GM21423 (cell line): ENCODE measurements at regions not wholly inside any gene's neighbourhood (a gene's known extent, or its start where the extent isn't known, plus 50 kb on each side); places are given as distances from the start of the nearest gene placed in this dataset.

ENCODE experiments used
- ATAC-seq: cut with Tn5 transposase; IDR thresholded peaks from one replicate; pipeline ENCODE4 v1.9.1; 2021; ENCODE audit warnings: mild to moderate bottlenecking, moderate library complexity; ENCODE audit not compliant: unreplicated experiment

- no peak for ATAC-seq
Measured at GRCh38 chr1:69291541-69291940, 276.2 kb upstream of the LRRC7 start.

GRCh38 chr1:69292833-69293232 is 274.9 kb upstream of the LRRC7 start:
- no peak for ATAC-seq

- no peak for ATAC-seq
Measured at GRCh38 chr1:69294171-69294570, 273.6 kb upstream of the LRRC7 start.

GRCh38 chr1:69295265-69295664 is 272.5 kb upstream of the LRRC7 start:
- no peak for ATAC-seq

GRCh38 chr1:69305621-69306020 is 262.1 kb upstream of the LRRC7 start:
- ATAC-seq: no peak

GRCh38 chr1:69312055-69312732 is 255.5 kb upstream of the LRRC7 start:
- ATAC-seq: no peak

- ATAC-seq: no peak
Measured at GRCh38 chr1:69313118-69313517, 254.6 kb upstream of the LRRC7 start.

GRCh38 chr1:69315416-69315815 is 252.3 kb upstream of the LRRC7 start:
- no peak for ATAC-seq

- ATAC-seq: no peak
Measured at GRCh38 chr1:69315823-69316222, 251.9 kb upstream of the LRRC7 start.

GRCh38 chr1:69319287-69319686 is 248.4 kb upstream of the LRRC7 start:
- no peak for ATAC-seq

GRCh38 chr1:69320757-69321211 is 246.9 kb upstream of the LRRC7 start:
- peak; percentile 67 for ATAC-seq

GRCh38 chr1:69321311-69321710 is 246.4 kb upstream of the LRRC7 start:
- no peak for ATAC-seq

GRCh38 chr1:69328186-69328585 is 239.5 kb upstream of the LRRC7 start:
- no peak for ATAC-seq

- no peak for ATAC-seq
Measured at GRCh38 chr1:69363236-69363635, 204.5 kb upstream of the LRRC7 start.

GRCh38 chr1:69373520-69373919 is 194.2 kb upstream of the LRRC7 start:
- no peak for ATAC-seq

GRCh38 chr1:69376408-69376807 is 191.3 kb upstream of the LRRC7 start:
- ATAC-seq: no peak

- no peak for ATAC-seq
Measured at GRCh38 chr1:69377507-69377906, 190.2 kb upstream of the LRRC7 start.

GRCh38 chr1:69388044-69388443 is 179.7 kb upstream of the LRRC7 start:
- ATAC-seq: no peak

GRCh38 chr1:69400128-69400527 is 167.6 kb upstream of the LRRC7 start:
- no peak for ATAC-seq

- no peak for ATAC-seq
Measured at GRCh38 chr1:69401879-69402278, 165.8 kb upstream of the LRRC7 start.

- ATAC-seq: no peak
Measured at GRCh38 chr1:69403756-69404320, 163.9 kb upstream of the LRRC7 start.

- no peak for ATAC-seq
Measured at GRCh38 chr1:69404486-69404885, 163.2 kb upstream of the LRRC7 start.

GRCh38 chr1:69406244-69406643 is 161.5 kb upstream of the LRRC7 start:
- no peak for ATAC-seq
